ENCODE measurements at regions not wholly inside any gene's neighbourhood (a gene's known extent, or its start where the extent isn't known, plus 50 kb on each side); places are given as distances from the start of the nearest gene placed in this dataset.
"Not testable (repeated sequence)": the region's sequence is repeated elsewhere in the genome, so short reads cannot be mapped to it uniquely, and the experiment has no call there.

- peaks cover 10% of the 10 kb centered on the region for H3K27me3 Mint-ChIP-seq (ENCODE audit: low read depth)
- H3K36me3 Mint-ChIP-seq (ENCODE audit: low read depth); DNase-seq; CTCF ChIA-PET; H3K9me3 Mint-ChIP-seq; H3K4me3 Mint-ChIP-seq; intact Hi-C loops (cut with micrococcal nuclease); H3K27ac Mint-ChIP-seq; H3K4me1 Mint-ChIP-seq (ENCODE audit: low read depth): not testable (repeated sequence)
These were observed 91.0 kb upstream of the CCDC91 start for GRCh38 chr12:28099245-28099644.

GRCh38 chr12:28099871-28100270 lies 90.4 kb upstream of the CCDC91 start:
- no peaks in the 10 kb centered on the region for H3K9me3 Mint-ChIP-seq
- no peak overlapping the region for H3K4me3 Mint-ChIP-seq
- H3K36me3 Mint-ChIP-seq (ENCODE audit: low read depth) = no peaks in the 10 kb centered on the region
- intact Hi-C loops (cut with micrococcal nuclease) = no loop called here
- no peaks in the 10 kb centered on the region for H3K4me1 Mint-ChIP-seq (ENCODE audit: low read depth)
- CTCF ChIA-PET = no interaction called here
- H3K27ac Mint-ChIP-seq = no peak overlapping the region
- H3K27me3 Mint-ChIP-seq (ENCODE audit: low read depth) = peaks cover 10% of the 10 kb centered on the region
- DNase-seq = no peak

DNA sequence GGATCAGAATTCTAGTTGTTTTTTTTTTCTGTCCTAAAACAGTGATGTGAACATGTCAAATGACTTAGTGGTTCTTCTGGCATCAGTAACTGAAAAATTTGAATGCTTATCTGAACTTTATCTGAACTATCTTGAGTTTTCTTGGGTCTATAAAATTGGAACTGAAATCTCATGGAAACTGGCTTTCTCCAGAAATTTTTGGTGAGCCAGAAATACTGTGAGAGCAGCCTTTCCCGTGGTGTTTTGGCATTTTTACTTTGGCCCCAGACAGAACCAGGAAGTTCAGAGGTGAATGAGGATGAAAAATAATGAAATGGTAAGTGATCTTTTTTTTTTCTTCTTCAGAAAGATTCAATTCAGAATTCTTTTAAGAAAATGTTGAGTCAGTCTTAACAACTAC lies 89.5 kb upstream of the CCDC91 start:
- no peaks in the 10 kb centered on the region for H3K4me1 Mint-ChIP-seq (ENCODE audit: low read depth)
- CTCF ChIA-PET = no interaction called here
- intact Hi-C loops (cut with micrococcal nuclease) = no loop called here
- peaks cover 10% of the 10 kb centered on the region for H3K27me3 Mint-ChIP-seq (ENCODE audit: low read depth)
- no peak overlapping the region for H3K27ac Mint-ChIP-seq
- H3K4me3 Mint-ChIP-seq = no peak overlapping the region
- no peak for DNase-seq
- no peaks in the 10 kb centered on the region for H3K9me3 Mint-ChIP-seq
- no peaks in the 10 kb centered on the region for H3K36me3 Mint-ChIP-seq (ENCODE audit: low read depth)

GRCh38 chr12:28104316-28104715 lies 85.9 kb upstream of the CCDC91 start:
- CTCF ChIA-PET = no interaction called here
- H3K36me3 Mint-ChIP-seq (ENCODE audit: low read depth) = no peaks in the 10 kb centered on the region
- DNase-seq = no peak

DNA sequence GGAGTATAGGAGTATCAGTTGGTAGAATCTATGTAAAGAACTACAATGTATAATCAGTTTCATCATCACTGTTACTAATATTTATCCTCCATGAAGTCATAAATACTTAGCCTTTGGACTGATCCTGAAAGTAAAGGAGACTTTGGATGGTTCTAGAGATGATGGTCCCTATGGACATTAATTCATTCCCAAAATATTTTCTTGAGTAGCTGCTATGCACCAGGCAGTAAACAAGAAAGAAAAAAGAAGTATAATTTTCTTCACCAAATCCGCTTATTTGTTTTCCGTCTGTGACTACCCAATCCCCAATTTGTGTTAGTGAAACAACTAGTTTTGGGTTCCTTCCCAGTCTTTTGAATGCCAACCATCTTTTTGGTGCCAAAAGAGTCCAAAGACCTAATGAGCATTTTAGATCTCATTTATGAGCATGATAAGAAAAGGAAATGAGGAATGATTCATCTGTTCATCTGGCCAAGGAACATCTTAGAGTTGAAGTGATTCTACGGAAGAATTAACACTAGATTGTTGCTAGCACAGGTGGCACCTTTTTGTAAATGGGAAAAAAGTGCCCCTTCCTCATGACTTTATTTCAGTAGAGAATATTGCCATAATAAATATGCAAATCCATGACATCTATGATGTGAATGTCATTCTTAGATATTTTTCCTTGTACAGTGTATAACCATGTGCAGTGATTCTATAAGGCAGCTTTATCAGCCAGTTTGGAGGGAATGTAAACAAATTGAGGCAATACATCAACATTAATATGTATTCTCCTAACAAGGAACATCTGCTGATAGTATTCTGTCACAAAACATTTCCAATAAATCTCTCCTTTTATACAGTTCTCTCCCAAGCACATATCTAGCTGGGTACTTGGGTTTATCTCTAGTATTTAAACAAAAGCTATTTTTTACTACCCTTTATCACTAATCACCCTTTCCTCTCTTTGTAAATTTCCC lies 85.1 kb upstream of the CCDC91 start:
- no peaks in the 10 kb centered on the region for H3K4me1 Mint-ChIP-seq (ENCODE audit: low read depth)
- intact Hi-C loops (cut with micrococcal nuclease) = no loop called here
- H3K27me3 Mint-ChIP-seq (ENCODE audit: low read depth) = no peaks in the 10 kb centered on the region
- H3K27ac Mint-ChIP-seq = no peak overlapping the region
- no peak for DNase-seq
- CTCF ChIA-PET = interaction anchor here (0.5 kb wide), 1 partner anchor 118 kb away, joined by 4 read pairs; no protein-coding TSS in a partner anchor
- H3K36me3 Mint-ChIP-seq (ENCODE audit: low read depth) = no peaks in the 10 kb centered on the region
- H3K4me3 Mint-ChIP-seq = no peak overlapping the region
- H3K9me3 Mint-ChIP-seq = no peaks in the 10 kb centered on the region

More at GRCh38 chr12:28104316-28104715, 85.9 kb upstream of the CCDC91 start:
- Mint-ChIP-seq H3K4me3 (no peak overlapping the region), H3K27ac (no peak overlapping the region), H3K27me3 (ENCODE audit: low read depth) (peaks cover under 1% of the 10 kb centered on the region), H3K4me1 (ENCODE audit: low read depth) (no peaks in the 10 kb centered on the region), H3K9me3 (no peaks in the 10 kb centered on the region)
- intact Hi-C loops (cut with micrococcal nuclease) = no loop called here

DNA sequence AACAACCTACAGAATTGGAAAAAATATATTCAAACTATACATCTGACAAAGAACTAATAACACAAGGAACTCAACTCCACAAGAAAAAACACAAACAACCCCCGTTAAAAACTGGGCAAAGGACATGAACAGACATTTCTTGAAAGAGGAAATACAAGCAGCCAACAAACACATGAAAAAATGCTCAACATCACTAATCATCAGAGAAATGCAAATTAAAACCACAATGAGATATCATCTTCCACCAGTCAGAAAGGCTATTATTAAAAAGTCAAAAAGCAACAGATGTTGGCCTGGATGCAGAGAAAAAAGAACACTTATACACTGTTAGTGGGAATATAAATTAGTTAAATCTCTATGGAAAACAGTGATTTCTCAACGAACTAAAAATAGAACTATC lies 82.6 kb upstream of the CCDC91 start:
- Mint-ChIP-seq H3K27ac (no peak overlapping the region), H3K9me3 (peaks cover 2% of the 10 kb centered on the region), H3K27me3 (ENCODE audit: low read depth) (no peaks in the 10 kb centered on the region), H3K36me3 (ENCODE audit: low read depth) (no peaks in the 10 kb centered on the region), H3K4me3 (no peak overlapping the region), H3K4me1 (ENCODE audit: low read depth) (no peaks in the 10 kb centered on the region)
- CTCF ChIA-PET = no interaction called here
- DNase-seq = no peak
- intact Hi-C loops (cut with micrococcal nuclease) = no loop called here

DNA sequence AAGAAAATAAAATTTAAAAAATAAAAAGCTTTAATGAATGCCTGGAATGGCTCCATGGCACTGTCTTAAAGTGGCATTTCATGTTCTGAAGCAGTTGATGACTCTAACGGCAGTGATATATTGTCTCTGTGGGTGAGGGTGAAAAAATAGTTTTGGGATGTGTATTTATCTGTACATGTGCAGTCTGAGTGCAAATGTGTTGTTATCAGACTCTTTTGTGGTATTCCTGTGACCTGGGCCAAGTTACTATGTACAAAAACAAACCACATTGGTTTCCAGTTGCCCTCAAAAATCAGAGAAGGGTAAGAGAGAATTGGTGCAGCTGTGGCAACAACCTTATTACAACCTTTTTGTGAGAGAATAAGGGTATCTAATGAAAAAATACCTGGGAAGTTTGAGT lies 81.7 kb upstream of the CCDC91 start:
- Mint-ChIP-seq H3K9me3 (peaks cover 2% of the 10 kb centered on the region), H3K27ac (no peak overlapping the region), H3K4me3 (no peak overlapping the region)

GRCh38 chr12:28110329-28110728 lies 79.9 kb upstream of the CCDC91 start:
- Mint-ChIP-seq H3K36me3 (ENCODE audit: low read depth) (no peaks in the 10 kb centered on the region), H3K4me3 (no peak overlapping the region), H3K4me1 (ENCODE audit: low read depth) (no peaks in the 10 kb centered on the region), H3K27ac (no peak overlapping the region), H3K9me3 (peaks cover 2% of the 10 kb centered on the region), H3K27me3 (ENCODE audit: low read depth) (no peaks in the 10 kb centered on the region)
- no peak for DNase-seq
- CTCF ChIA-PET = no interaction called here
- intact Hi-C loops (cut with micrococcal nuclease) = no loop called here

More for the DNA sequence above, 81.7 kb upstream of the CCDC91 start:
- CTCF ChIA-PET = no interaction called here
- H3K36me3 Mint-ChIP-seq (ENCODE audit: low read depth) = no peaks in the 10 kb centered on the region
- DNase-seq = no peak
- intact Hi-C loops (cut with micrococcal nuclease) = no loop called here
- no peaks in the 10 kb centered on the region for H3K4me1 Mint-ChIP-seq (ENCODE audit: low read depth)
- H3K27me3 Mint-ChIP-seq (ENCODE audit: low read depth) = no peaks in the 10 kb centered on the region

DNA sequence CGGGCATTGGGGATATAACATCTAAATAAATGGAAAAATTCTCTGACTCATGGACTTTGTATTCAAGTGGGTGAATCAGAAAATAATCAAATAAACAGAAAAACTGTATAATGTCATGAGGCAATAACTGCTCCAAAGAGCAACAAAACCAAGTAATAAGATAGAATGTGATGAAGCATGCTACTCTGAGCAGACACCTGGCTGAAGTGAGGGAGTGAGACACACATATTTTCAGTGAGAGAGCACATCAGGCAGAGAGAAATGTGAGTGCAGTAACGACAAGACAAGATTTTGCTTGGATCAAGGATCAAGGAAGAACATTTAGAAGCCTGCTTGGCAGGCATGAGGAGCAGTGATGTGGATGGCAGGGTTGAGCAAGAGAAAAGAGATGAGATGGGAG lies 75.8 kb upstream of the CCDC91 start:
- H3K9me3 Mint-ChIP-seq = peaks cover 2% of the 10 kb centered on the region
- CTCF ChIA-PET = no interaction called here
- H3K4me1 Mint-ChIP-seq (ENCODE audit: low read depth) = no peaks in the 10 kb centered on the region
- H3K27me3 Mint-ChIP-seq (ENCODE audit: low read depth) = no peaks in the 10 kb centered on the region
- H3K36me3 Mint-ChIP-seq (ENCODE audit: low read depth) = no peaks in the 10 kb centered on the region
- no peak for DNase-seq
- H3K27ac Mint-ChIP-seq = no peak overlapping the region
- no peak overlapping the region for H3K4me3 Mint-ChIP-seq
- intact Hi-C loops (cut with micrococcal nuclease) = no loop called here

- CTCF ChIA-PET = no interaction called here
- DNase-seq = no peak
- intact Hi-C loops (cut with micrococcal nuclease) = no loop called here
- no peak overlapping the region for H3K4me3 Mint-ChIP-seq
- no peaks in the 10 kb centered on the region for H3K36me3 Mint-ChIP-seq (ENCODE audit: low read depth)
- no peaks in the 10 kb centered on the region for H3K9me3 Mint-ChIP-seq
- no peak overlapping the region for H3K27ac Mint-ChIP-seq
- no peaks in the 10 kb centered on the region for H3K27me3 Mint-ChIP-seq (ENCODE audit: low read depth)
- no peaks in the 10 kb centered on the region for H3K4me1 Mint-ChIP-seq (ENCODE audit: low read depth)
These were observed 68.8 kb upstream of the CCDC91 start for GRCh38 chr12:28121433-28121832.

- Mint-ChIP-seq H3K36me3 (ENCODE audit: low read depth) (no peaks in the 10 kb centered on the region), H3K27me3 (ENCODE audit: low read depth) (no peaks in the 10 kb centered on the region), H3K4me3 (no peak overlapping the region), H3K27ac (no peak overlapping the region), H3K4me1 (ENCODE audit: low read depth) (no peaks in the 10 kb centered on the region), H3K9me3 (no peaks in the 10 kb centered on the region)
- CTCF ChIA-PET = no interaction called here
- no peak for DNase-seq
- intact Hi-C loops (cut with micrococcal nuclease) = no loop called here
These were observed 68.2 kb upstream of the CCDC91 start for GRCh38 chr12:28121899-28122655.

- Mint-ChIP-seq H3K27ac (no peak overlapping the region), H3K4me3 (no peak overlapping the region), H3K9me3 (no peaks in the 10 kb centered on the region), H3K4me1 (ENCODE audit: low read depth) (no peaks in the 10 kb centered on the region), H3K36me3 (ENCODE audit: low read depth) (no peaks in the 10 kb centered on the region), H3K27me3 (ENCODE audit: low read depth) (no peaks in the 10 kb centered on the region)
- intact Hi-C loops (cut with micrococcal nuclease) = no loop called here
- CTCF ChIA-PET = no interaction called here
- DNase-seq = no peak
These were observed 67.5 kb upstream of the CCDC91 start for GRCh38 chr12:28122756-28123155.

GRCh38 chr12:28127455-28127854 lies 62.8 kb upstream of the CCDC91 start:
- no peak overlapping the region for H3K27ac Mint-ChIP-seq
- no peaks in the 10 kb centered on the region for H3K27me3 Mint-ChIP-seq (ENCODE audit: low read depth)
- H3K4me1 Mint-ChIP-seq (ENCODE audit: low read depth) = peaks cover 2% of the 10 kb centered on the region
- no peaks in the 10 kb centered on the region for H3K9me3 Mint-ChIP-seq
- DNase-seq = no peak
- no peak overlapping the region for H3K4me3 Mint-ChIP-seq
- CTCF ChIA-PET = no interaction called here
- H3K36me3 Mint-ChIP-seq (ENCODE audit: low read depth) = no peaks in the 10 kb centered on the region
- intact Hi-C loops (cut with micrococcal nuclease) = no loop called here

All from activated naive CD4-positive, alpha-beta T cell treated with anti-CD3 and anti-CD28 coated beads for 36 hours (primary cell).